ENCODE measurements at regions not wholly inside any gene's neighbourhood (a gene's known extent, or its start where the extent isn't known, plus 50 kb on each side); places are given as distances from the start of the nearest gene placed in this dataset.
A peak's percentile ranks its signal among the peaks of the same experiment; 100 is the strongest.

GRCh38 chr4:141340458-141340857, 119.8 kb downstream of the ZNF330 start:
- 90% methylated on average over 2 of the region's 2 CpGs for WGBS (ENCODE audit: insufficient coverage)
- no peak overlapping the region for H3K4me3 ChIP-seq (ENCODE audit: low read length)
- H3K9me3 ChIP-seq (replicated peaks; ENCODE audit: control insufficient read depth, low read depth, low read length) = no peaks in the 10 kb centered on the region
- H3K36me3 ChIP-seq (ENCODE audit: control insufficient read depth, insufficient read depth, low read length) = no peaks in the 10 kb centered on the region
- H3K4me1 ChIP-seq (ENCODE audit: control insufficient read depth, insufficient read depth, low read length) = no peaks in the 10 kb centered on the region
- H3K27me3 ChIP-seq (ENCODE audit: control insufficient read depth, insufficient read depth, low read length) = no peaks in the 10 kb centered on the region
- DNase-seq = no peak
- H3K27ac ChIP-seq (ENCODE audit: low read length) = no peak overlapping the region

GRCh38 chr4:141346144-141346543, 125.4 kb downstream of the ZNF330 start:
- Histone ChIP-seq H3K27me3 (ENCODE audit: control insufficient read depth, insufficient read depth, low read length) (no peaks in the 10 kb centered on the region), H3K4me1 (ENCODE audit: control insufficient read depth, insufficient read depth, low read length) (peaks cover 4% of the 10 kb centered on the region), H3K27ac (ENCODE audit: low read length) (no peak overlapping the region), H3K36me3 (ENCODE audit: control insufficient read depth, insufficient read depth, low read length) (no peaks in the 10 kb centered on the region), H3K9me3 (replicated peaks; ENCODE audit: control insufficient read depth, low read depth, low read length) (no peaks in the 10 kb centered on the region), H3K4me3 (ENCODE audit: low read length) (no peak overlapping the region)
- peak; percentile 88 for DNase-seq
- no CpG with 5 or more reads among the region's 1 CpG for WGBS (ENCODE audit: insufficient coverage)

- Histone ChIP-seq H3K4me3 (ENCODE audit: low read length) (no peak overlapping the region), H3K27me3 (ENCODE audit: control insufficient read depth, insufficient read depth, low read length) (no peaks in the 10 kb centered on the region), H3K27ac (ENCODE audit: low read length) (no peak overlapping the region), H3K9me3 (replicated peaks; ENCODE audit: control insufficient read depth, low read depth, low read length) (no peaks in the 10 kb centered on the region), H3K36me3 (ENCODE audit: control insufficient read depth, insufficient read depth, low read length) (no peaks in the 10 kb centered on the region), H3K4me1 (ENCODE audit: control insufficient read depth, insufficient read depth, low read length) (peaks cover 4% of the 10 kb centered on the region)
- no peak for DNase-seq
- 33% methylated on average over 1 of the region's 2 CpGs for WGBS (ENCODE audit: insufficient coverage)
Measured at GRCh38 chr4:141347684-141348083, 127.0 kb downstream of the ZNF330 start.

DNA sequence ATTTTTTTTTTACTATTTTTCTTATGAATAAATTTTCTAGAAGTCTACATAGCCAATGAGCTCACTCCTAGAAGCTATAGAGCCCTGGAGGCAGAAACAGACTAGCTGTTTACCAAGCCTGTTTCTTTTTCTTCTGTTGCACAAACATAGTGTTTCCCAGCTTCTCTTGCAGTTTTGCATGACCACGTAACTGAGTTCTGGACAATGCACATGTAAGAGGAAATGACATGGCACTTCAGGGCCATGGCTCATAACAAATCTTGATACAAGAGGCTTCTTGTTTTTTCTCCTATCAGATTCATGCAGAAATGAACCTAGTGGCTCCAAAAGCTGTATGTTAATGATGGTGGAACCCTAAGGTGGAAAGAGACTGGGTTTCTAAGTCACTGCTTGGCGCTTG, 127.4 kb downstream of the ZNF330 start:
- Histone ChIP-seq H3K36me3 (ENCODE audit: control insufficient read depth, insufficient read depth, low read length) (no peaks in the 10 kb centered on the region), H3K27ac (ENCODE audit: low read length) (no peak overlapping the region), H3K4me1 (ENCODE audit: control insufficient read depth, insufficient read depth, low read length) (peaks cover 6% of the 10 kb centered on the region), H3K4me3 (ENCODE audit: low read length) (no peak overlapping the region), H3K27me3 (ENCODE audit: control insufficient read depth, insufficient read depth, low read length) (no peaks in the 10 kb centered on the region), H3K9me3 (replicated peaks; ENCODE audit: control insufficient read depth, low read depth, low read length) (no peaks in the 10 kb centered on the region)
- no CpG with 5 or more reads among the region's 2 CpGs for WGBS (ENCODE audit: insufficient coverage)
- peak; percentile 23 for DNase-seq

DNA sequence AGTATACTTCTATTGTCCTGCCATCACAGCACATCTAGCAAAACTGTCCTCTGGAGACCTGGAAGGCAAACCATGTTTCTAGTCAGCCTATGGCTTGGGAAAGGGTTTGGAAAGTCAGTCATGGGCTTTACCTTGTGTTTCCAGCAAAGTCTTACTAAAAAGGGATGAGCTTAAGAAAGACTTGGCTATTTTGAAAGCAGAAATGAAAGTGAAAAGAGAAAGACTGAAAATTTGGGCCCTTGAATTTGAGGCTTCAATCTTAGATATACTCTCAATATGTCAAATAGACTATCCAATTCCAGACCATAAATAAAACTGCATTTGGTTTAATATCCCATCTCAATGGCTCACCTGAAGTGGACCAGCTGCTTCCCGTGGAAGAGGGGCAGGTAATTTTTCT, 127.9 kb downstream of the ZNF330 start:
- Histone ChIP-seq H3K4me3 (ENCODE audit: low read length) (no peak overlapping the region), H3K27me3 (ENCODE audit: control insufficient read depth, insufficient read depth, low read length) (no peaks in the 10 kb centered on the region), H3K27ac (ENCODE audit: low read length) (no peak overlapping the region), H3K36me3 (ENCODE audit: control insufficient read depth, insufficient read depth, low read length) (no peaks in the 10 kb centered on the region), H3K9me3 (replicated peaks; ENCODE audit: control insufficient read depth, low read depth, low read length) (no peaks in the 10 kb centered on the region), H3K4me1 (ENCODE audit: control insufficient read depth, insufficient read depth, low read length) (peaks cover 6% of the 10 kb centered on the region)
- WGBS (ENCODE audit: insufficient coverage) = no CpG with 5 or more reads among the region's 1 CpG
- DNase-seq = no peak

- H3K4me3 ChIP-seq (ENCODE audit: low read length) = no peak overlapping the region
- H3K27me3 ChIP-seq (ENCODE audit: control insufficient read depth, insufficient read depth, low read length) = no peaks in the 10 kb centered on the region
- no peaks in the 10 kb centered on the region for H3K9me3 ChIP-seq (replicated peaks; ENCODE audit: control insufficient read depth, low read depth, low read length)
- H3K4me1 ChIP-seq (ENCODE audit: control insufficient read depth, insufficient read depth, low read length) = peaks cover 6% of the 10 kb centered on the region
- no peak overlapping the region for H3K27ac ChIP-seq (ENCODE audit: low read length)
- H3K36me3 ChIP-seq (ENCODE audit: control insufficient read depth, insufficient read depth, low read length) = no peaks in the 10 kb centered on the region
- no peak for DNase-seq
Measured at GRCh38 chr4:141349236-141349635, 128.5 kb downstream of the ZNF330 start.

DNA sequence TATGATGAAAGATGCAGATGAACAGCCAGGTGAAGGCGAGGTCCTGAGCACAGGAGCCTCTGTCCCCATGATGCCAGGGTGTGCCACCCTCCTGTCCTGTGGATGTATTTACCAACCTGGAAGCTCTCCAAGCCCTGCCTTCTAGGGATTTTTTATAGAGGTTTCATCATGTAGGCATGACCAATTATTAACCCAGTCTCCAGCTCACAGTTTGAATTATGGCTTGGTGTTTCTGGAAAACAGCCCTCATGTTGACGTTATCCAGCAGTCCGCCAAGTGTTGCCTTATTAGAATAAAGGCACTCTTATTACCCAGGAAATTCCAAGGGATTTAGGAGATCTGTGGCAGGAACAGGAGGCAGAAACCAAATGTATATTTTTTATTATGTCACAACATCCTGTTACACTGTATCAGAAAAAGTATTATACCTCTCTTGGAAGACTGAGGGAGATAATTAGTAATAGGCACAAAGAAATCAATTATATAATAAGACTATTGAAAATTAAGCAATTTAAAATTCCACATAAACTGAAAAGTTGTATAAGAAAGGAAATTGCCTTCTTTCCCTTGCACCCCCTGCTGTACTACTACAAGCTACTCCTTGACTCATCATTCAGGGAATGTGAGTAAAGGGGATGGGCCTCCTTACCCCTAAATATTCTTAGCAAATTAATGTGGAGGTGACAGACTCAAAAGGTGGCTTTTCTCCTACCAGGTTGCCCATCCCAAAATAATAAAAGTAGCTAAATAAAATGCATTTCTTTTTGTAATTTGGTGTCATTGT, 129.6 kb downstream of the ZNF330 start:
- no peak overlapping the region for H3K4me3 ChIP-seq (ENCODE audit: low read length)
- H3K36me3 ChIP-seq (ENCODE audit: control insufficient read depth, insufficient read depth, low read length) = no peaks in the 10 kb centered on the region
- WGBS (ENCODE audit: insufficient coverage) = 60% methylated on average over 1 of the region's 3 CpGs
- peak; percentile 79 for DNase-seq
- no peaks in the 10 kb centered on the region for H3K9me3 ChIP-seq (replicated peaks; ENCODE audit: control insufficient read depth, low read depth, low read length)
- no peaks in the 10 kb centered on the region for H3K27me3 ChIP-seq (ENCODE audit: control insufficient read depth, insufficient read depth, low read length)
- H3K4me1 ChIP-seq (ENCODE audit: control insufficient read depth, insufficient read depth, low read length) = peaks cover 6% of the 10 kb centered on the region
- H3K27ac ChIP-seq (ENCODE audit: low read length) = peak overlapping the region; percentile 6

- Histone ChIP-seq H3K4me3 (ENCODE audit: low read length) (no peak overlapping the region), H3K4me1 (ENCODE audit: control insufficient read depth, insufficient read depth, low read length) (peaks cover 6% of the 10 kb centered on the region), H3K36me3 (ENCODE audit: control insufficient read depth, insufficient read depth, low read length) (no peaks in the 10 kb centered on the region), H3K27ac (ENCODE audit: low read length) (no peak overlapping the region), H3K27me3 (ENCODE audit: control insufficient read depth, insufficient read depth, low read length) (no peaks in the 10 kb centered on the region), H3K9me3 (replicated peaks; ENCODE audit: control insufficient read depth, low read depth, low read length) (no peaks in the 10 kb centered on the region)
- no CpG with 5 or more reads among the region's 2 CpGs for WGBS (ENCODE audit: insufficient coverage)
- no peak for DNase-seq
Measured at GRCh38 chr4:141352331-141352730, 131.6 kb downstream of the ZNF330 start.

DNA sequence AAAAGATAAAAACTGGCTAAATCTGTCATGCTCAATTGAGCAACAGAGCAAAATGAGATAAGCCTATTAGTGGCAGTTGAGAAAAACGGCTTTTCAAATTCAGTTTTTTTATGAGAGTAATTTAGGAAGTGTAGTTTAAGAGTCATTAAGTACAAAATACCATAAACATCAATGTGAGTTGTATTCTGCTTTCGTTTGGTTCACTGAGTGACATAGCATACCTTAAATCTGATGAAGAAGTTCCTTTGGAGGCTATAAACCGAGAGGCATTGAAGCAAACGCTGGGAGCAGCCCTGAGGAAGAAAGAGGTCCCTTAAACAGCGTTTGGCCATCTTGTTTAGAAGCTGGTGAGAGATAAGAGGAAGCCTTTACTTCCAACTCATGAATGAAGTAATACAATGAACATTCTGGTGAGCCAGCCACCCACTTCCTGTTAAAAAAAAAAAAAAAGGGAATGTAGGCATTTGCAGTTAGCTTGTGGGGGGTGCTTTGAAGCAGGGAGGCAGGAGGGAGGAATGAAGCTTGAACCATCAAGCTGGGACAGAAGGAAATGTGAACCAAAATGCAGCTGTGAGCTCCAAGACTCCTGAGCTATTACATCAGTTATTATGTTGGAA, 132.3 kb downstream of the ZNF330 start:
- no peak overlapping the region for H3K27ac ChIP-seq (ENCODE audit: low read length)
- no peaks in the 10 kb centered on the region for H3K9me3 ChIP-seq (replicated peaks; ENCODE audit: control insufficient read depth, low read depth, low read length)
- DNase-seq = peak; percentile 55
- no peak overlapping the region for H3K4me3 ChIP-seq (ENCODE audit: low read length)
- H3K27me3 ChIP-seq (ENCODE audit: control insufficient read depth, insufficient read depth, low read length) = no peaks in the 10 kb centered on the region
- no CpG with 5 or more reads among the region's 5 CpGs for WGBS (ENCODE audit: insufficient coverage)
- no peaks in the 10 kb centered on the region for H3K36me3 ChIP-seq (ENCODE audit: control insufficient read depth, insufficient read depth, low read length)
- H3K4me1 ChIP-seq (ENCODE audit: control insufficient read depth, insufficient read depth, low read length) = peaks cover 6% of the 10 kb centered on the region

DNA sequence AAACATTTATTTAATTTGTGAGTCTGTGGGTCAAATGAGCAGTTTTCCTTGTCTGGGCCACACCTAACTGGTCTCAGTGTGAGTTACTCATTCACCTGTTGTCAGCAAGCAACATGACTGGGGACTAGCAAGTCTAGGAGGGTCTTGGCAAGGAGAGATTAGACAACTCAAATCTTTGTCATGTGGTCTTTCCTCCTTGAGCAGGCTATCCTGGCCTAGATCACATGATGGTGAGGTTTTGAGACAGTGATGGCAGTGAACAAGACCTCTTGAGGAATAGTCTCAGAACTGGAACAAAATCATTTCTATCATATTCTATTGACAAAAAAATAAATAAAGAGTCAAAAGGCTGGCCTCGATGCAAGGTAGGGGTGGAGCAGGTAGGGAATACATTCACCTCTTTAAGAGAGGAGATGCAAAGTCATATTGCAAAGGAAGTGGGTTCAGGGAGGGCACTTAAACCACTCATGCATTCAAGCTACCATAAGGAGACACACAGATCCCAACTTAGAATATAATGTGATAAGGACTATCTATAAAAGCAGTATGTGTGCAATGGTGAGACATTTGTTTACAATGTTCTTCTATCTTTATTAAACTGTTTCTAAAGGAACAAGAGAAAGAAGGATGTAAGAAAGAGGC, 135.7 kb downstream of the ZNF330 start:
- no peak overlapping the region for H3K4me3 ChIP-seq (ENCODE audit: low read length)
- no peaks in the 10 kb centered on the region for H3K9me3 ChIP-seq (replicated peaks; ENCODE audit: control insufficient read depth, low read depth, low read length)
- no peaks in the 10 kb centered on the region for H3K36me3 ChIP-seq (ENCODE audit: control insufficient read depth, insufficient read depth, low read length)
- no peaks in the 10 kb centered on the region for H3K27me3 ChIP-seq (ENCODE audit: control insufficient read depth, insufficient read depth, low read length)
- H3K27ac ChIP-seq (ENCODE audit: low read length) = no peak overlapping the region
- no CpG with 5 or more reads among the region's 1 CpG for WGBS (ENCODE audit: insufficient coverage)
- DNase-seq = no peak
- H3K4me1 ChIP-seq (ENCODE audit: control insufficient read depth, insufficient read depth, low read length) = peaks cover 2% of the 10 kb centered on the region
